MM.1S (cell line): ENCODE measurements at regions not wholly inside any gene's neighbourhood (a gene's known extent, or its start where the extent isn't known, plus 50 kb on each side); places are given as distances from the start of the nearest gene placed in this dataset.

Experiments
- CTCF ChIP-seq: fragments of 300-600 bp; sonication (generic); IDR thresholded peaks from 2 replicates; pipeline ENCODE4 v1.5.1; 2016; ENCODE audit warnings: antibody characterized with exemption, low read length, mixed read lengths
- EZH2 ChIP-seq: fragments of 300-600 bp; sonication (generic); optimal IDR thresholded peaks from 2 replicates; pipeline ENCODE3; 2017; ENCODE audit warnings: low read depth, mild to moderate bottlenecking, antibody characterized with exemption, low read length, mixed read lengths
- EZH2phosphoT487 ChIP-seq: fragments of 300-600 bp; sonication (generic); IDR thresholded peaks from 2 replicates; pipeline ENCODE4 v1.6.1; 2018; ENCODE audit warnings: antibody characterized with exemption, low read length

GRCh38 chr1:82398357-82398756 is 597.6 kb downstream of the ADGRL2 start:
- TF ChIP-seq CTCF, result no peak
- TF ChIP-seq EZH2, result no peak
- TF ChIP-seq EZH2phosphoT487, result no peak
